OCI-LY7 (cell line): ENCODE measurements at regions not wholly inside any gene's neighbourhood (a gene's known extent, or its start where the extent isn't known, plus 50 kb on each side); places are given as distances from the start of the nearest gene placed in this dataset.

ENCODE experiments used
- BruUV-seq: library from RNA; stranded (reverse); fragments of 400-500 nt; replicated peaks from 2 replicates; lab custom pipeline; 2021; lab: Mats Ljungman, UMichigan
- CTCF ChIA-PET: fragments of 300-600 bp; sonication (Branson Sonifier 250); formaldehyde crosslinking; loops from one replicate; lab custom pipeline; 2022; ENCODE audit warnings: antibody characterized with exemption; ENCODE audit not compliant: unreplicated experiment; lab: Charles Lee
- POLR2A ChIA-PET: fragments of 300-600 bp; sonication (Branson Sonifier 250); formaldehyde crosslinking; loops from one replicate; lab custom pipeline; 2022; ENCODE audit warnings: antibody characterized with exemption; lab: Charles Lee
- DNase-seq: peaks from one replicate; pipeline ENCODE4 v3.0.0-alpha.2; 2015; ENCODE audit warnings: low spot score
- H2AFZ ChIP-seq: fragments of 200-600 bp; sonication (generic), shearing (Covaris generic); 2 replicates; pipeline ENCODE4 v1.6.1; 2014; ENCODE audit warnings: mild to moderate bottlenecking, antibody characterized with exemption, low read length, moderate library complexity
- H3K27ac ChIP-seq: fragments of 200-600 bp; sonication (generic); 2 replicates; pipeline ENCODE4 v1.5.1; 2014; ENCODE audit warnings: mixed run types, low read depth, mild to moderate bottlenecking, moderate library complexity, low read length, inconsistent platforms; ENCODE audit not compliant: poor library complexity, severe bottlenecking
- H3K36me3 ChIP-seq: fragments of 200-600 bp; sonication (generic); 2 replicates; pipeline ENCODE4 v1.6.1; 2014; ENCODE audit warnings: mild to moderate bottlenecking, antibody characterized with exemption, low read length, moderate library complexity, mixed read lengths; ENCODE audit not compliant: insufficient read depth
- H3K4me1 ChIP-seq: fragments of 200-600 bp; sonication (generic); 2 replicates; pipeline ENCODE4 v1.5.1; 2014; ENCODE audit warnings: mild to moderate bottlenecking, low read length; ENCODE audit not compliant: insufficient read depth, poor library complexity, severe bottlenecking
- H3K4me2 ChIP-seq: fragments of 200-600 bp; sonication (generic); 2 replicates; pipeline ENCODE4 v1.6.1; 2014; ENCODE audit warnings: mild to moderate bottlenecking, low read length
- H3K4me3 ChIP-seq: fragments of 200-600 bp; sonication (generic); 2 replicates; pipeline ENCODE4 v1.5.1; 2014; ENCODE audit warnings: mild to moderate bottlenecking, low read depth, low read length; ENCODE audit not compliant: poor library complexity, severe bottlenecking
- H3K79me2 ChIP-seq: fragments of 200-600 bp; sonication (generic); 2 replicates; pipeline ENCODE4 v1.6.1; 2016; ENCODE audit warnings: low read depth, mild to moderate bottlenecking, low read length, moderate library complexity, mixed read lengths; ENCODE audit not compliant: insufficient read depth
- H3K9me2 ChIP-seq: fragments of 200-600 bp; sonication (generic); 2 replicates; pipeline ENCODE4 v1.6.1; 2016; ENCODE audit warnings: mild to moderate bottlenecking, low read length, mixed read lengths; ENCODE audit not compliant: insufficient read depth
- H3K9me3 ChIP-seq: fragments of 200-600 bp; sonication (generic); 2 replicates; pipeline ENCODE4 v1.6.1; 2014; ENCODE audit warnings: mild to moderate bottlenecking, mixed run types, low read length, mixed read lengths
- H4K20me1 ChIP-seq: fragments of 200-600 bp; sonication (generic); 2 replicates; pipeline ENCODE4 v1.6.1; 2014; ENCODE audit warnings: mild to moderate bottlenecking, antibody characterized with exemption, low read length, moderate library complexity, mixed read lengths; ENCODE audit not compliant: insufficient read depth
- CTCF ChIP-seq: fragments of 200-600 bp; sonication (generic); conservative IDR thresholded peaks from 2 replicates; pipeline ENCODE4 v1.5.1; 2014; ENCODE audit warnings: mild to moderate bottlenecking, antibody characterized with exemption, low read length, moderate library complexity, mixed read lengths
- EZH2phosphoT487 ChIP-seq: fragments of 200-600 bp; sonication (generic); IDR thresholded peaks from 2 replicates; pipeline ENCODE4 v1.6.1; 2018; ENCODE audit warnings: low read depth, borderline replicate concordance, mild to moderate bottlenecking, mixed run types, antibody characterized with exemption, low read length, moderate library complexity, mixed read lengths
- intact Hi-C: fragments of 100-400 bp; cut with micrococcal nuclease; formaldehyde crosslinking; loops from one replicate; pipeline ENCODE4 v1.10.0; 2022; ENCODE audit not compliant: unreplicated experiment

- ChIA-PET CTCF (no interaction called here), POLR2A (no interaction called here)
- no peak overlapping the region for H2AFZ ChIP-seq
- TF ChIP-seq CTCF (no peak), EZH2phosphoT487 (no peak)
- no peaks in the 10 kb centered on the region for H3K36me3 ChIP-seq
- H3K79me2 ChIP-seq, result no peaks in the 10 kb centered on the region
- no TSS peak for BruUV-seq
- H4K20me1 ChIP-seq, result no peaks in the 10 kb centered on the region
- H3K9me2 ChIP-seq, result no peaks in the 10 kb centered on the region
- no peak overlapping the region for H3K4me3 ChIP-seq
- intact Hi-C loops, result no loop called here
- no peak overlapping the region for H3K4me2 ChIP-seq
- no peak for DNase-seq
- H3K27ac ChIP-seq, result no peak overlapping the region
- no peaks in the 10 kb centered on the region for H3K9me3 ChIP-seq
- H3K4me1 ChIP-seq, result no peaks in the 10 kb centered on the region
Observed at GRCh38 chr11:100546714-100547113, 140.4 kb upstream of the ARHGAP42 start.

GRCh38 chr11:100550298-100550697 lies 136.8 kb upstream of the ARHGAP42 start:
- Histone ChIP-seq H3K27ac (no peak overlapping the region), H4K20me1 (no peaks in the 10 kb centered on the region), H3K4me2 (no peak overlapping the region), H3K9me2 (no peaks in the 10 kb centered on the region), H2AFZ (no peak overlapping the region), H3K4me3 (no peak overlapping the region), H3K79me2 (no peaks in the 10 kb centered on the region), H3K9me3 (no peaks in the 10 kb centered on the region), H3K4me1 (no peaks in the 10 kb centered on the region), H3K36me3 (no peaks in the 10 kb centered on the region)
- ChIA-PET POLR2A (no interaction called here), CTCF (no interaction called here)
- intact Hi-C loops, result no loop called here
- no TSS peak for BruUV-seq
- DNase-seq, result no peak
- TF ChIP-seq EZH2phosphoT487 (no peak), CTCF (no peak)

GRCh38 chr11:100550912-100551632 lies 136.0 kb upstream of the ARHGAP42 start:
- Histone ChIP-seq H2AFZ (no peak overlapping the region), H3K36me3 (no peaks in the 10 kb centered on the region), H3K9me3 (no peaks in the 10 kb centered on the region), H3K4me2 (no peak overlapping the region), H3K9me2 (no peaks in the 10 kb centered on the region), H3K27ac (no peak overlapping the region), H3K4me1 (no peaks in the 10 kb centered on the region), H4K20me1 (no peaks in the 10 kb centered on the region), H3K4me3 (no peak overlapping the region), H3K79me2 (no peaks in the 10 kb centered on the region)
- POLR2A ChIA-PET, result no interaction called here
- BruUV-seq, result no TSS peak
- no peak for TF ChIP-seq EZH2phosphoT487
- TF ChIP-seq CTCF, result no peak
- intact Hi-C loops, result no loop called here
- CTCF ChIA-PET, result no interaction called here
- no peak for DNase-seq
